Loucy (cell line): ENCODE measurements at regions not wholly inside any gene's neighbourhood (a gene's known extent, or its start where the extent isn't known, plus 50 kb on each side); places are given as distances from the start of the nearest gene placed in this dataset.

Experiments
- EZH2phosphoT487 ChIP-seq: fragments of 200-600 bp; IDR thresholded peaks from 2 replicates; pipeline ENCODE4 v1.6.1; 2018; ENCODE audit warnings: antibody characterized with exemption, mild to moderate bottlenecking, moderate library complexity, borderline replicate concordance
- TF ChIP-seq, protein P1 (sequence below): fragments of 200-600 bp; sonication (generic); conservative IDR thresholded peaks from 2 replicates; pipeline ENCODE4 v1.5.1; 2014; ENCODE audit warnings: mild to moderate bottlenecking, antibody characterized with exemption, low read length

DNA sequence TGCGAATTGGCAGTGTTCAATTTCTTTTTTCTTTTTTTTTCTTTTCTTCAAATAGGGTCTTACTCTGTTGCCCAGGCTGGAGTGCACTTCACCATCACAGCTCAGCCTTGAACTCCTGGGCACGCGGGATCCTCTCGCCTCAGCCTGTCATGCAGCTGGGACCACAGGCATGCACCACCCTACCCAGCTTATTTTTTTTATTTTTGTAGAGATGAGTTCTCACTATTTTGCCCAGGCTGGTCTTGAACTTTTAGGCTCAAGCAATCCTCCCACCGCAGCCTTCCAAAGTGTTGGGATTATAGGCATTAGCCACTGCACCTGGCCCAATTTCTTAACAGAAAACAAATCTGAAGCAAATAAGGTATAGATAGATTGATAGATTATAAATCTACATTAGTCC is 69.3 kb downstream of the SKIDA1 start:
- no peak for TF ChIP-seq EZH2phosphoT487
- TF ChIP-seq, protein P1, sequence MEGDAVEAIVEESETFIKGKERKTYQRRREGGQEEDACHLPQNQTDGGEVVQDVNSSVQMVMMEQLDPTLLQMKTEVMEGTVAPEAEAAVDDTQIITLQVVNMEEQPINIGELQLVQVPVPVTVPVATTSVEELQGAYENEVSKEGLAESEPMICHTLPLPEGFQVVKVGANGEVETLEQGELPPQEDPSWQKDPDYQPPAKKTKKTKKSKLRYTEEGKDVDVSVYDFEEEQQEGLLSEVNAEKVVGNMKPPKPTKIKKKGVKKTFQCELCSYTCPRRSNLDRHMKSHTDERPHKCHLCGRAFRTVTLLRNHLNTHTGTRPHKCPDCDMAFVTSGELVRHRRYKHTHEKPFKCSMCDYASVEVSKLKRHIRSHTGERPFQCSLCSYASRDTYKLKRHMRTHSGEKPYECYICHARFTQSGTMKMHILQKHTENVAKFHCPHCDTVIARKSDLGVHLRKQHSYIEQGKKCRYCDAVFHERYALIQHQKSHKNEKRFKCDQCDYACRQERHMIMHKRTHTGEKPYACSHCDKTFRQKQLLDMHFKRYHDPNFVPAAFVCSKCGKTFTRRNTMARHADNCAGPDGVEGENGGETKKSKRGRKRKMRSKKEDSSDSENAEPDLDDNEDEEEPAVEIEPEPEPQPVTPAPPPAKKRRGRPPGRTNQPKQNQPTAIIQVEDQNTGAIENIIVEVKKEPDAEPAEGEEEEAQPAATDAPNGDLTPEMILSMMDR, result no peak
